Thyroid gland (tissue), 4 donors: ENCODE measurements at regions not wholly inside any gene's neighbourhood (a gene's known extent, or its start where the extent isn't known, plus 50 kb on each side); places are given as distances from the start of the nearest gene placed in this dataset.

Experiments
- DNase-seq, 2 donors: peaks; one replicate each; pipeline ENCODE4 v3.0.0-alpha.2; 2019
- H3K27ac ChIP-seq, 3 donors: fragments of 200-600 bp; sonication (generic); 1 replicate in 2 of 3; 2 replicates in 1 of 3; pipeline ENCODE4 v1.5.1; 2016 to 2019; ENCODE audit warnings: mild to moderate bottlenecking in 1 of 3, moderate library complexity in 1 of 3
- H3K27me3 ChIP-seq: fragments of 200-600 bp; sonication (generic); one replicate; pipeline ENCODE4 v1.5.1; 2019
- H3K36me3 ChIP-seq, 2 donors: fragments of 200-600 bp; sonication (generic); one replicate each; pipeline ENCODE4 v1.5.1; 2016 to 2019
- H3K4me1 ChIP-seq, 2 donors: fragments of 200-600 bp; sonication (generic); one replicate each; pipeline ENCODE4 v1.5.1; 2017 to 2019
- H3K4me3 ChIP-seq, 3 donors: fragments of 200-600 bp; sonication (generic); replicated peaks in 1 of 3; 1 replicate in 2 of 3; 2 replicates in 1 of 3; pipeline ENCODE4 v1.5.1; 2016; ENCODE audit warnings: mild to moderate bottlenecking in 1 of 3
- H3K9me3 ChIP-seq: fragments of 200-600 bp; sonication (generic); one replicate; pipeline ENCODE4 v1.5.1; 2017
- POLR2A ChIP-seq, 2 donors: fragments of 450-650 bp; IDR thresholded peaks; one replicate each; pipeline ENCODE4 v1.6.1; 2017; ENCODE audit warnings: antibody characterized with exemption in 2 of 2, mild to moderate bottlenecking in 2 of 2, moderate library complexity in 1 of 2
- WGBS, 2 donors: methylation state at CpG; one replicate each; pipeline ENCODE4 v1.1.5; 2017; 5-methylcytosine and 5-hydroxymethylcytosine counted together
- intact Hi-C: fragments of 100-400 bp; cut with DNase I; formaldehyde crosslinking; loops from one replicate; pipeline ENCODE4 v1.15.1; 2023
- TF ChIP-seq, protein P1 (sequence below), 6 experiments: fragments of 200-600 bp in 3 of 6; fragments of 450-650 bp in 3 of 6; sonication (generic) in 3 of 6; IDR thresholded peaks; one replicate each; pipeline ENCODE4 v1.5.1; 2016 to 2019; ENCODE audit warnings: antibody characterized with exemption in 6 of 6, mild to moderate bottlenecking in 2 of 6, inconsistent platforms in 1 of 6, moderate library complexity in 1 of 6

DNA sequence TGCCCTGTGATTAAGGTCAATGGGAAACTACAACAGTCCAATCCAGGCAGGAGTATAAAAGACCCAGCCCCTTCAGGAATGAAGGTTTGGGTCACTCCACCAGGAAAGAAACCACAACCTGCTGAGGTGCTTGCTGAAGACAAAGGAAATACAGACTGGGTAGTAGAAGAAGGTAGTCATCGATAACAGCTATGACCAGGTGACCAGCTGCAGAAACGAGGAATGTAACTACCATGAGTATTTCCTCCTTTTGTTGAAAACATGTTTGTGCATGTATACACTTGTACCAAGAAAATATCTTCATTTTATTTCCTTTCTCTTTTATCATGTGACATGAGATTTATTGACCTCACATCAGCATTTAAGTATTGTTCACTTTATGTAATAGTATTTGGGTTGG is 409.1 kb downstream of the FOXG1 start:
- H3K27ac ChIP-seq = no peak overlapping the region
- TF ChIP-seq, protein P1, sequence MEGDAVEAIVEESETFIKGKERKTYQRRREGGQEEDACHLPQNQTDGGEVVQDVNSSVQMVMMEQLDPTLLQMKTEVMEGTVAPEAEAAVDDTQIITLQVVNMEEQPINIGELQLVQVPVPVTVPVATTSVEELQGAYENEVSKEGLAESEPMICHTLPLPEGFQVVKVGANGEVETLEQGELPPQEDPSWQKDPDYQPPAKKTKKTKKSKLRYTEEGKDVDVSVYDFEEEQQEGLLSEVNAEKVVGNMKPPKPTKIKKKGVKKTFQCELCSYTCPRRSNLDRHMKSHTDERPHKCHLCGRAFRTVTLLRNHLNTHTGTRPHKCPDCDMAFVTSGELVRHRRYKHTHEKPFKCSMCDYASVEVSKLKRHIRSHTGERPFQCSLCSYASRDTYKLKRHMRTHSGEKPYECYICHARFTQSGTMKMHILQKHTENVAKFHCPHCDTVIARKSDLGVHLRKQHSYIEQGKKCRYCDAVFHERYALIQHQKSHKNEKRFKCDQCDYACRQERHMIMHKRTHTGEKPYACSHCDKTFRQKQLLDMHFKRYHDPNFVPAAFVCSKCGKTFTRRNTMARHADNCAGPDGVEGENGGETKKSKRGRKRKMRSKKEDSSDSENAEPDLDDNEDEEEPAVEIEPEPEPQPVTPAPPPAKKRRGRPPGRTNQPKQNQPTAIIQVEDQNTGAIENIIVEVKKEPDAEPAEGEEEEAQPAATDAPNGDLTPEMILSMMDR (IDR thresholded peaks at IDR 0.05) = no peak
- no peak for TF ChIP-seq POLR2A (IDR thresholded peaks at IDR 0.05)
- intact Hi-C loops = no loop called here
- 94 to 99% methylated on average over 2 of the region's 2 CpGs for WGBS, 2 donors
- H3K4me3 ChIP-seq = no peak overlapping the region
- DNase-seq = no peak
- no peaks in the 10 kb centered on the region for H3K4me1 ChIP-seq
- H3K36me3 ChIP-seq = no peaks in the 10 kb centered on the region
- no peaks in the 10 kb centered on the region for H3K27me3 ChIP-seq
- H3K9me3 ChIP-seq = no peaks in the 10 kb centered on the region

DNA sequence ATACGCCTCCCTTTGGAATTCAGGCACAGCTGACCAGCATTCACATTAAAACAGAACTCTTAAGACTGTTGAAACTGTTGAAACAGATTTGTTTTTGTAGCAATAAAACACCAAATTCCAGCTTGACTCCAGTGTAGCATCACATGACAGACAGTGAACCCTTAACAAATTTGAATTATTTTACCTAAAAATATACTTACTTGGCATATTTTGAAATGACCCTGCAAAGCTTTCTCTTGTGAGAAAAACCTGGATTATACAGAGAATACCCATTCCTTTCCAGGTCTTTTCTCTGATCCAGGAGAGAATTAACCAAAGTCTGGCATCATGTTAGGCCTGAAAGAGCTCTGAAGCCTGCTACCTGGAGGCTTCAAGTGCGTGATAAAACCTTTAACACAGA is 410.3 kb downstream of the FOXG1 start:
- DNase-seq = no peak
- intact Hi-C loops = no loop called here
- TF ChIP-seq, protein P1 (IDR thresholded peaks at IDR 0.05) = no peak
- TF ChIP-seq POLR2A (IDR thresholded peaks at IDR 0.05) = no peak
- Histone ChIP-seq H3K27me3 (no peaks in the 10 kb centered on the region), H3K9me3 (no peaks in the 10 kb centered on the region), H3K4me3 (no peak overlapping the region), H3K27ac (no peak overlapping the region), H3K4me1 (no peaks in the 10 kb centered on the region), H3K36me3 (no peaks in the 10 kb centered on the region)
- WGBS, 2 donors = 55 to 64% methylated on average over 2 of the region's 2 CpGs

DNA sequence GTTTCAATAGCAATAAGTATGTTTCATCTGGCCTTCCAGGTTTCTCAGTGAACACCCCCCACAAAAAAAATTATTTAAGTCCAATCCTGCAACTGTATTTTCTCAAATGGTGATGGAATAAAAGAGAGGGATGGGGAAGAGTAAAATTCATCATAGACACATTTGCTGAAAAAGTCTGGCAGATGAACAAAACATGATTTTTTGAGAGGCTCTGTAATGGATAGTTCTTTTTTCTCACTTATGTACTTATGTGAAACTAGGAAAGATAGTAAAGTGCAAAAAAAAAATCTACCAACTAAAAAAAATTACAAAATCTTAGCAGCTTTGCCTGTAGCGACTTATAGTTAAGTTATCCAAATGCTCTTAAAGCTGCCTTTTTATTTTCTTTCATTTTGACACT is 412.4 kb downstream of the FOXG1 start:
- Histone ChIP-seq H3K4me3 (no peak overlapping the region), H3K9me3 (no peaks in the 10 kb centered on the region), H3K4me1 (no peaks in the 10 kb centered on the region), H3K36me3 (no peaks in the 10 kb centered on the region), H3K27me3 (no peaks in the 10 kb centered on the region), H3K27ac (no peak overlapping the region)
- TF ChIP-seq, protein P1 (IDR thresholded peaks at IDR 0.05) = no peak
- no peak for TF ChIP-seq POLR2A (IDR thresholded peaks at IDR 0.05)
- no peak for DNase-seq
- 79 to 82% methylated on average over 1 of the region's 1 CpG for WGBS, 2 donors
- intact Hi-C loops = no loop called here

DNA sequence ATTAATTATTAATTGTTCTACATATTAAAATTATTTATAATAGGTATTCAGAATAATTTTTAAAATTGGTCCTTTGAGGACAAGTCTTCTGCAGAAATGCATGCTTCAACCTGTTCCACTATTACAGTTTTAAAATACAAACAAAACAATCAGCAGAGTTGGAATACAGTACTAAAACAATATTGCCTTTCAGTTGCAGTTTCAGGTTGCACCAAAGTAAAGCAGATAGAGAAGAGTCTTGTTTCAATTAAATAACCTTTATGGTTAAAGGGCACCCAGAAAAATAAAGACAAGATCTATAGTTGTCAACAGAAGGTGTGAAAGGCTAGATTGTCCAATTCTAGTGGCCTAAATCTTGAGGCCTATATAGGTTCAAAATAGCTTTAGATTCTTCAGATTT is 424.5 kb downstream of the FOXG1 start:
- Histone ChIP-seq H3K4me1 (no peaks in the 10 kb centered on the region), H3K36me3 (no peaks in the 10 kb centered on the region), H3K27me3 (no peaks in the 10 kb centered on the region), H3K4me3 (no peak overlapping the region), H3K27ac (no peak overlapping the region), H3K9me3 (no peaks in the 10 kb centered on the region)
- TF ChIP-seq, protein P1 (IDR thresholded peaks at IDR 0.05) = no peak
- TF ChIP-seq POLR2A (IDR thresholded peaks at IDR 0.05) = no peak
- intact Hi-C loops = no loop called here
- DNase-seq = no peak

DNA sequence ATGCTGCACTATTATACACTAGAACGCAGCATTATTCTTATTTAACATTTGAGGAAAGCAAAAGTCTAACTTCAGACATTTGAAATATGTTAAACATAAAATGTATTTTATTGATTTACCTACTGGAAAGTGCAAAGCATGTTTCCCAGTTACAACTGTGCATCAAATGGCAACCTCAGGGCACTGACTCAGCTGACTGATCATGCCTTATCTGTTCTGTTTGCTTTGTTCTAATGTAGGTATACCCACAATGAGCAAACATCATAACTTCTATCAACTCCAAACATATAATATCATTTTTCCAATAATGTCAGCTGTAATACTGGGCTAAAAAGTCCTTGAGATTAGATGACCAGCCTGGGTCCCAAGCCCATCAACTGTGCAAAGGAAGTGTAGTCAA is 431.0 kb downstream of the FOXG1 start:
- TF ChIP-seq, protein P1 (IDR thresholded peaks at IDR 0.05) = no peak
- TF ChIP-seq POLR2A (IDR thresholded peaks at IDR 0.05) = no peak
- DNase-seq = no peak
- 90 to 91% methylated on average over 1 of the region's 1 CpG for WGBS, 2 donors
- Histone ChIP-seq H3K4me1 (no peaks in the 10 kb centered on the region), H3K36me3 (no peaks in the 10 kb centered on the region), H3K27ac (no peak overlapping the region), H3K9me3 (no peaks in the 10 kb centered on the region), H3K27me3 (no peaks in the 10 kb centered on the region), H3K4me3 (no peak overlapping the region)
- intact Hi-C loops = no loop called here
